ENCODE measurements at regions not wholly inside any gene's neighbourhood (a gene's known extent, or its start where the extent isn't known, plus 50 kb on each side); places are given as distances from the start of the nearest gene placed in this dataset.
A peak's percentile ranks its signal among the peaks of the same experiment; 100 is the strongest.
"Not testable (repeated sequence)": the region's sequence is repeated elsewhere in the genome, so short reads cannot be mapped to it uniquely, and the experiment has no call there.

DNA sequence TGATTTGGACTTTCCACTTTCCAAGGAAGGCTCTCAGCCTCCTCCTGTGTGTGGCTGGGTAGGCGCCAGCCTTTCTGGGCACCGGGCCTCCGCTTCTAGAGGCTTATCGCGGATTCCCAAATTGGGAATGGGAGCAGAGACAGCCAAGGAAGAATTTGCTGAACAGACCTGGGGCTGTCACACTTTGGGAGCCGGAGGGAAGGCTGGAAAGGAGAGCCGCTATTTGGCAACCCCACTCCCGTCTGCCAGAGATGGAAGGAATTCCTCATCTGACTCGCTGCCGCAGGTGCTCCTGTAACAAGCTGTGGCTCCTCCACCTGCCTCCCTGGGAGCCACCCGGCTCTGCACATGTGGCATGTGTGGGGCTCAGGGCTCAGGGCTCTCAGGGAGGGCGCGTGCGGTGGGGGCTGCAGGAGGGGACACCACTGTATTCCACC, 50.8 kb upstream of the ECHDC3 start:
- no peak for DNase-seq

DNA sequence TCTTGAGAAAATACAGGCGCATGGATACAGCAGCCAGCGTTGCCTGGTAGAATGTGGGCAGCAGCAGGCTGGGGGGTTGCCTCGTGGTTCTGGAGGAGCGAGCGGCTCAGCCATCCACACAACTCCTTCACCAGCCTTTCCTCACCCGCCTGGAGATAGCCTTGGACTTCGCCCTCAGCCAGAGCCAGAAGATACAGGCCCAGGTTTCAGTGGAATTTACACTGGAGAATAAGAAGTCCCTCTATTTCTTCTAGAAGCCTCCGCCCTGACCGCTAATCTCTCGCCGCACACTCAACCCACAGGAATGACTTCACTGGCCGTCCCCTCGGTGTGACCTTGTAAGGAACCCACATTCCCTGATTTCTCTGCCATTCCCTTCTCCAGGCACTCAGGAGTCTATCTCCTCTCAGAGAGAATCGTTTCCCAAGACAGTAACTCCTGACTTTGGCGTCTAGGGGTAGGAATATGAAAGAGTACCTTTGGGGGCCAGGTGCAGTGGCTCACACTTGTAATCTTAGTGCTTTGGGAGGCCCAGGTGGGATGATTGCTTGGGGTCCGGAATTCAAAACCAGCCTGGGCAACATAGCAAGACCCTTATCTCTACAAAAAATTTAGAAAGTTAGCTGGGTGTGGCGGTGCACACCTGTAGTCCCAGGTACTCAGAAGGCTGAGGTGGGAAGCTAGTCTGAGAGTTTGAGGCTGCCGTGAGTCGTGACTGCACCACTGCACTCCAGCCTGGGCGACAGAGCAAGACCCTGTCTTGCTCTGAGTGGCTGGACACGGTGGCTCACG, 52.0 kb upstream of the ECHDC3 start:
- DNase-seq: no peak

DNA sequence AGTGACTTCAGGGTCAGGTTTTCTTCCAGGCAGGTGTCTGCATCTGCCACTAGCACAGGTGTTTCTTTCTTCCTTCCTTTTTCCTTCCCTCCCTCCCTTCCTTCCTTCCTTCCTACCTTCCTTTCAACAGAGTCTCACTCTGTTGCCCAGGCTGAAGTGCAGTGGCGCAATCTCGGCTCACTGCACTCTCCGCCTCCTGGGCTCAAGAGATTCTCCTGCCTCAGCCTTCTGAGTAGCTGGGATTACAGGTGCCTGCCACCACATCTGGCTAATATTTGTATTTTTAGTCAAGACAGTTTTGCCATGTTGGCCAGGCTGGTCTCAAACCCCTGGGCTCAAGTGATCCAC, 53.8 kb upstream of the ECHDC3 start:
- not testable (repeated sequence) for DNase-seq

GRCh38 chr10:11687779-11688447, 54.3 kb upstream of the ECHDC3 start:
- no peak for DNase-seq

DNA sequence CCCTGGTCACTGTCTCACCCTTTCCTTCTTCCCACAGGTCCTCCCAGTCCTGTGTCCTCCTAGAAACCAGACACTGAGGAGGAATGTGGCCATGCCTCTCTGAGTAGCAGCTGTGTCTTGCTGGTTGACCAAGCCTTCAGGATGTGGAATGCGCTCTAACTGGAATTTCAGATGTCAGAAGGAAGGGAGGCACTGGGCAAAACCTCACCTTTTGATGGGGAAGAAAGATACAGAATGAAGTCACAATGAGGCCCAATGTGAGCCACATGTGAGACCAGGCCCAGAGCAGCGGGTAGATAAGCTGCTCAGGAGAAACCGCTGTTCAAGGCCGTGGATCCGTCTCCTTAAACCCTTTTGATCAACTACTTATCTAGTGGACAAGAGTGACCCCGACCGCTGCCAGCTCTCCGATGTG, 54.8 kb upstream of the ECHDC3 start:
- no peak for DNase-seq

DNA sequence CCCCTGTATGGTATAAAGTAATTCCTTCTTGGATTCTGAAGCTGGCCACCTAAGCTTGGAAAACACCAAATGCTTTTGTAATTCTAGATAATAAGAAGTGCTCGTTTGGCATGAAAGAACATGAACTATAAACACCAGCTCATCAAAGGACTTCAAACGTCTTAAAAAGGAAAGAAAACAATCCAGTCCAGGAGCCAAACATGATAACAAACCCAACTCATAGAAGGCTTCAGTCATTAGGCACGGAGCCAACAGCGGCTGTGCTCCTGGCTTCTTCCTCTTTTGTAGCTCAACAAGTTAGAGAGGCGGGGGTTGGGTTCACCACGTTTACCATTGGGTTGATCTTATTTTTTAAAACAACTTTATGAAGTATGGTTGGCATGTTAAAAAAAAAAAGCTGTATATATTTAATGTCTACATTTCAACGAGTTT, 56.4 kb upstream of the ECHDC3 start:
- peak in 2 of 5 experiments; percentile 13 to 34 for DNase-seq

DNA sequence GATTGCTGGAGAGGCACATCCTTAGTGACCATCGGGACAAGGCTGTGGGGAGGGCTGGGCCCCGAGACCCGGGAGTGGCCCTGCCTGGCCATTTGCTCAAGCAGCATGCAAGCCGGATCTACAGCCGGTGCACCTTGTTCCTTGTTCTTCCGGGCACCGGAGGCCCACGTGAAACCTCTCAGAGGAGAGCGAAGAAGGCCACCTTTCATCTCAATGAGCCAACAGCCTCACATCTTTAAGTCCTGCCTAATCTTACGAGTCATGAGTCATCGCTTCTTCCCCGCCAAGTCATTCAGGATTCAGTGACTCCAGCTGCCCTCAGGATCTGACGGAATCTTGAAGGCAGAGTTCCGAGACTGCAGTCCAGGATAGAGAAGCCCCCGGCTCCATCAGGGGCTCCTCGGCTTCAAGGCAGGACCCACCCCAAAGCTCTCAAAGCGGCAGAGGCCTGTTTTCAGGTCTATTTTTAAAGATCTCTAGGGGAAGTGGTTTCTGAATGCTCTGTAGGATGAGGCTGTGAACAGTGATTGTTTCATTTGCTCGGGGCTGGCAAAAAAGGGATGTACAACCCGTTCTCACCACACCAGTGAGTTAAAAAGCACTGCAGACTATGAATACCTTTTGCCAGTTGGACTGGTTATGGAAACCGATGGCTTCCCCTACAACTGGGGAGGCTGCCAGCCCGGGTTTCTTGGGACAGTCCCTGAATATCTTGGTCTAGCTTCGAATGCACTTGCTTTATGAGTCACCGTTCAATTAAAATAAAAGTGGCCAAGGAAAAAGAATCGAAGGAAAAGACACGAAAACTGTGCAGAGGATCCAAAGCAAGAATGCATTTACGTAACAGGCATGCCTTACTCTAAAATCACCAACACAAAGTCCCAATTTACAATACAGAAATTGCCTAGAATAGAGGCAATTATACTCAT, 57.2 kb upstream of the ECHDC3 start:
- DNase-seq: peak in 4 of 5 experiments; percentile 26 to 74 (median 44)

- not testable (repeated sequence) for DNase-seq
Measured at GRCh38 chr10:11684341-11684716, 57.9 kb upstream of the ECHDC3 start.

DNA sequence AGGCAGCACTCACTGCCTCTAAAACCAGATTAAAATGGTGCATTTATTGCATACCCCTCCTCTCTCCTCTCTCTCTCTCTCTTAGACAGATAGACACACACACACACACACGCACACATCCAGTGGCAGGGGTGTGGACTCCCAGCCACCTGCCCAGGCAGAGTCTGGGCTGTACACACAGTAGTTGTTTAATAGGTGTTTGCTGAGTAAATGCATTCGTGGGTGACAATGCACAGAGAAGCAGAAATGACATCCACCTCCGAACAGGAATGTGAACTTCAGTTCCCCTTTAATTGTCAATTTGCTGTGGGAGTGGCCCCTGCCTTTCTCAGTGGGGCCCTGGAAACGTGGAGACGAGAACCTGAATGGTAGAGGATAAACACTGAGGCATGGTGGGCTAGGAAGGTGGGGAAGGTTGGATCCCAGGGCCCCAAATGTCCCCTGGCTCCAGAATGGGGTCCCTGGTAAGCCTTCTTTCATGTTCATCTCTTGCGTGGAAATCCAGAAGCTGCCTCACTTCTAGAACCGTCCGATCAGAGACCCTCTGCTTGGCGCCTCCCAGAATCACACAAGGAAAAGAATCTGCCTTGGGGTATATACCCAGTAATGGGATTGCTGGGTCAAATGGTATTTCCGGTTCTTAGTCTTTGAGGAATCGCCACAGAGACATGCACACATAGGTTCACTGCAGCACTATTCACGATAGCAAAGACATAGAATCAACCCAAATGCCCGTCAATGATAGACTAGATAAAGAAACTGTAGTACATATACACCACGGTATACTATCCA, 58.5 kb upstream of the ECHDC3 start:
- DNase-seq: no peak

- no peak for DNase-seq
Measured at GRCh38 chr10:11682851-11683250, 59.3 kb upstream of the ECHDC3 start.

GRCh38 chr10:11682267-11682683, 59.9 kb upstream of the ECHDC3 start:
- DNase-seq: no peak

DNA sequence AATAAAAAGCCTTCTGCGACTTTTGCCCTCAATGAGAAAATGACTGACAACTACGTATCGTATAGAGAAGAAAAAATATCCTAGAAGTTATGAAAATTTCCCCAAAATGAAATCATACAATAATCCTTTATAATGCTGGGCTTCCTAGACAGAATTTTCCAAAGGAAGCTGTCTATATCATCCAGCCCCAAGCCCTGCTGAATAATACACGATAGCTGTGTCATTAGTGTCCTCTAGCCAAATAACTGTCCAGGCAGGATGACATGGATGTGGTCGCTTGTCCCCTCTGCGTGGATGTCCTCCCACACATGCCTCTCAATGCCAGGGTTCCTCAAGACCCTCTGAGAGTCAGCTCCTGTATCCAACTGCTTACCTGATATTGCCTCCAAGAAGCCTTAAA, 61.7 kb upstream of the ECHDC3 start:
- DNase-seq: no peak

DNA sequence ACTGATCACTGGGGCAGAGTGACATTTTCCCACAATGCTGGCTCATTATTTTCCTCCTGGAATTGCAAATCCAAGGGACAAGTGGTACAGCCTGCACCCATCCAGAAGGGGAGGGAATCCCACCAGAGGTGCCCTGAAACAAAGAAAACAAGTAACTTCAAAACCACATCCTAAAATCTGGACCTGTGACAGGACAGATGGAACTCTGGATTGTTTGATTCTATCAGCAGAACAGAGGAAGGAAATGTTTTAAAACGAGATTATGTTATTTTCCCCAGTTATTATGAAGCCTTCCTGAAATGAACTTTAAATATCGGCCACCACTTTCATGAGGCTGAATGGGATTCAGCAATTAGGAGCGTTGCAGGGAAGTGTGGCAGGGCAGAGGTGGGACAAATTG, 62.2 kb upstream of the ECHDC3 start:
- DNase-seq: no peak

- DNase-seq: peak in 1 of 5 experiments; percentile 40
Measured at GRCh38 chr10:11678074-11678793, 63.9 kb upstream of the ECHDC3 start.

- no peak for DNase-seq
Measured at GRCh38 chr10:11677480-11677879, 64.7 kb upstream of the ECHDC3 start.

GRCh38 chr10:11673346-11674280, 62.2 kb upstream of the USP6NL start:
- peak in 1 of 5 experiments; percentile 16 for DNase-seq

- DNase-seq: no peak
Measured at GRCh38 chr10:11672836-11673235, 61.4 kb upstream of the USP6NL start.

GRCh38 chr10:11670381-11670780, 58.9 kb upstream of the USP6NL start:
- DNase-seq: no peak

DNA sequence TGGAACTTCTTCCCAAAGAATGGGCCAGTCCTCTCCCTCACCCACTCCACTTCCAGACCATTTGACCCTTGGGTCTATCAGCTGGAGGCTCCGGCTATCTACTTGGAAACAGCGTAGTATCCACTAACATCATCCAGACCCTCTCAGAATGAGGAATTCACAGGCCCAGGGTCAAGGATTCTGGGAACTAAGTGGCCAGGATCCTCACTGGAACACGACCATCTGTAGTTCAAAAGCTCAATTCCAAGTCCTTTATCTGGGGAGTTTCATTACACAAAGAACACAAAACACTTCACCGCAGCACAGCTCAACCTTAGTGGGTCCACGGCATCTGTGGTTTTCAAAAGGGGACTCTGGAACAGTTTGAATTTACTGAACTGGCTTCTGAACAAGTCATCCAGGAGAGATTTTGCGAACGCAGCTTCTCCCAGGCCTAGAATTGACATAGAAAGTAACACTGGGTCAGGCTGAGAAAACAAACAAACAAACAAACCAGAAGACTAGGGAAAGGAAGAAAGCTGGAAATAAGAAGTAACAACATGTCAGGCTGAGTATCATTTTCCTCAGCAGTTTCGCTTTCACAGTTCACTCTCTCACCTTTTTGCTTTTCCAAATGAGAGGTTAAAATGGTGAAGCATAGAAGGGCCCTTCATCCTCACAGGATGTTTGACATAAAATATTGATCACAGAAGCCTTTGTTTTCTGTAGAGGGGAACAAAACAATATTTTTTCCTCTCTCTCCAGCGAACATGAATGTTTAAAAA, 57.6 kb upstream of the USP6NL start:
- DNase-seq: no peak

GRCh38 chr10:11667756-11668155, 56.3 kb upstream of the USP6NL start:
- DNase-seq: no peak
